Activated naive CD8-positive, alpha-beta T cell treated with anti-CD3 and anti-CD28 coated beads, Interleukin-2, amount 50 U/mL, for 24 hours (primary cell): ENCODE measurements at regions not wholly inside any gene's neighbourhood (a gene's known extent, or its start where the extent isn't known, plus 50 kb on each side); places are given as distances from the start of the nearest gene placed in this dataset.

ENCODE experiments used
- ATAC-seq: fragments of 150-1000 bp; cut with Tn5 transposase; one replicate; pipeline ENCODE4 v1.10.0; 2021
- DNase-seq: peaks from one replicate; pipeline ENCODE4 v3.0.0; 2021
- H3K27ac Mint-ChIP-seq: one replicate; pipeline ENCODE4 v1.8.0; 2021; ENCODE audit warnings: mild to moderate bottlenecking, mixed read lengths
- H3K27me3 Mint-ChIP-seq: one replicate; pipeline ENCODE4 v1.8.0; 2021; ENCODE audit warnings: mixed read lengths
- H3K36me3 Mint-ChIP-seq: one replicate; pipeline ENCODE4 v1.8.0; 2021; ENCODE audit warnings: low read depth, mixed read lengths
- H3K4me1 Mint-ChIP-seq: one replicate; pipeline ENCODE4 v1.8.0; 2021; ENCODE audit warnings: mixed read lengths
- H3K4me3 Mint-ChIP-seq: one replicate; pipeline ENCODE4 v1.8.0; 2021; ENCODE audit warnings: mild to moderate bottlenecking, moderate library complexity, mixed read lengths
- H3K9me3 Mint-ChIP-seq: one replicate; pipeline ENCODE4 v1.8.0; 2021; ENCODE audit warnings: mixed read lengths

DNA sequence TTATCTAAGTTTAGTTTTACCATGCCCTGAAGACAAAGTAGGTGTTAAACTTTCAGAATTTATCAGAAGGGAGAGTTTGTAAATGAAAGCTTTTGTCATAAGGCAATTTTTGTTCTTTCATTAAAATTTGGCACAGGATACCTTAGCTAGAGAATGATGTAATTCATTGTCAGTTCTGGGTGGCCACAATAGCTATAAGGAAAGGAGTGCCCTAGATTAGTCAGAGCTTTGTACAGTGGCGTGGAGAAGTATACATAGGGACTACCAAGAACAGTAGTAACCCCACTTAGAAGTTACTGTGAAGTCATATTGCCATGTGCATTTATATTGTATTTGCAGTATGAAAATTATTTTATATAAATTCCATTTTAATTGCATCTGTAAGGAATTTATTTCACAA, 126.3 kb upstream of the CARD18 start:
- Mint-ChIP-seq H3K27ac (no peak overlapping the region), H3K4me1 (no peaks in the 10 kb centered on the region), H3K27me3 (peaks cover 2% of the 10 kb centered on the region), H3K9me3 (no peaks in the 10 kb centered on the region), H3K36me3 (no peaks in the 10 kb centered on the region), H3K4me3 (no peak overlapping the region)
- DNase-seq (no peak), ATAC-seq (peak; percentile 49)

DNA sequence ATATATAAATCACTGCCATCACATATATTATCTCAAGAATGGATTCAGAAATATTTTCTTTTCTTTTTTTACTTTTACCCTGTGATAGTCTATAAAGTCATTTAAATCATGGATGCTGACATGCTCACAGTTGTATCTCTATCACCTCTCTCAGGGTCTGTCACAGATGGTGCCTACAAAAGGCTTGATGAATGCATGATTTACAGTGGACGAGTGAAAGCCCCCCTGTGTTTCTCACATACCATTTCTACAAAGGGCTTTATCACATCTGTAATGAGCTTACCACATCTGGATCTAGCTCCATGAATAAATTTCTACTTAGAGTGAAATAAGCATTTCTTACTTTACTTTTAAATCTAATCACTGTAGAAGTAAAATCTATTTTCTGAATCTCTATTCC, 121.4 kb upstream of the CARD18 start:
- no peak for DNase-seq
- no peak for ATAC-seq
- H3K36me3 Mint-ChIP-seq, result no peaks in the 10 kb centered on the region
- H3K27ac Mint-ChIP-seq, result no peak overlapping the region
- H3K9me3 Mint-ChIP-seq, result no peaks in the 10 kb centered on the region
- H3K4me1 Mint-ChIP-seq, result no peaks in the 10 kb centered on the region
- peaks cover 2% of the 10 kb centered on the region for H3K27me3 Mint-ChIP-seq
- no peak overlapping the region for H3K4me3 Mint-ChIP-seq

DNA sequence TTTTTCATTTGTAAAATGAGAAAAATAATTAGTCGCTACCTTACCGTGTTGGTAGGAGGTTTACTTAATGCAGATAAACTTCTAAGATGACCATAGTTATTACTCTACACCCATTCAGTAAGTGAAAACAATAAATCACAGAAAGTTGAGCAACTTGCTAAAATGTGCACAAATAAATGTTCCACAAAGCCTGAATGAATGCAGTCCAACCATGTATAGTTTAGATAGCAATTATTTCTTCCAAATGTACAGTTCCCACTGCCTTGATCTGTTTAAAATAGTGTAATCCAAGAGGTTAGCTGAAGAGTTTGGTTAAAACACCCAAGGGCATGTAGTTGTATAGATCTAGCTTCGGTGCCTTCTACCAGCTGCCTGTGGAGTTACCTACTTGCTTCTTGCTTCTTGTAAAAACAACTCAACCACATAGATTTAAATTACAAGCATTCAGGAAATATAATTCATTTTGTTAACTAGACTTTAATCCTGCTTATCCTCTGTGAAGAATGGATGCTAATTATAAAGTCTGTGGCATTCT, 106.3 kb upstream of the CARD18 start:
- peaks cover 2% of the 10 kb centered on the region for H3K27me3 Mint-ChIP-seq
- no peak overlapping the region for H3K4me3 Mint-ChIP-seq
- no peaks in the 10 kb centered on the region for H3K36me3 Mint-ChIP-seq
- no peaks in the 10 kb centered on the region for H3K4me1 Mint-ChIP-seq
- no peak for ATAC-seq
- H3K27ac Mint-ChIP-seq, result no peak overlapping the region
- no peaks in the 10 kb centered on the region for H3K9me3 Mint-ChIP-seq
- no peak for DNase-seq

DNA sequence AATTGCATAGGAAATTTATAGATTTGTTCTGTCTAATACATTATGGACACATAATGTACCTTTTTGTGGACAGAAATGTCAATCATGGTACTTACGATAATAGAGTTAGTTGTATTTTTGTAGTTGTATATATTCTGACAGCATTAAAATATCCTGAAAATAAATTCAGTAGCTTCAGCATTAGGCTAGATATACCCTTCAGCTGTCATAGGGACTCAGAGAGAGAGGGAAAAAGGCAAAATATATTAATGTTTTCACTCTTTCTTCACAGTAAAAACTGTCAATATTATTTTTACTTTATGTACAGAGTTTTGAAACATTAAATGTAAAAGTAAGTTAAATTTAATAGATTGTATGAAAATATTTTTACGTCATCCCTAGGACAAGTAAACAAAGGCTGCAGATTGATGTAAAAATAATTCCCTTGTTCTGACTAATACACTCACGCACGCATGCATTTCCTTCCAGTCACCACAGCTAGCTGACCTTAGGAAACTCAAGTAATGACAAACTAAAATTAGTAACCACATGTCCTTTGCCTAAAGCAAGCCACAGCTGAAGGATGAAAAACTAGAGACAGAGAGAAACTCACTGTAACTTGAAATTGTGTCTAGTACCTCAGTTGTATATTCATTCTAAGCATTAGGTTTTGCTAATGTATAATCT, 104.7 kb upstream of the CARD18 start:
- Mint-ChIP-seq H3K36me3 (no peaks in the 10 kb centered on the region), H3K27ac (no peak overlapping the region), H3K27me3 (peaks cover 2% of the 10 kb centered on the region), H3K9me3 (no peaks in the 10 kb centered on the region), H3K4me1 (no peaks in the 10 kb centered on the region), H3K4me3 (no peak overlapping the region)
- no peak for ATAC-seq
- DNase-seq, result no peak

DNA sequence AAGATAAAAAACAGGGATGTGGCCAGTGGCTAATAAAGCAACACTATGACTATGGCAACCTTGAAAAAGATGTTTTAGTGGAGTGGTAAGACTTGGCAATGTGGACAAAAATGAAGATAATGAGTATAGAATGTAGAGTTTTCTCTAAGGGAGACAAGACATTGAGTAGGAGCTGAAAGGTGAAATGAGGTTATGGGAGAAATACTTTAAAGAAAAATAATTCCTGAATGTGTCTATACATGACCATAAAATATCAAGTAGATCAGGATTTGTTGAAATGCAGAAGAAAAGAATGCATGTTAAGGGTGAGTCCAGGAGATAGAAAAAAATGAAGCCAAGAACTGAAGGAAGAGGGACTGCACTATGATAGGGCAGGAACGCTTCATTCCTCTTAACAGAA, 101.6 kb upstream of the CARD18 start:
- H3K9me3 Mint-ChIP-seq, result no peaks in the 10 kb centered on the region
- H3K27ac Mint-ChIP-seq, result no peak overlapping the region
- ATAC-seq (no peak), DNase-seq (no peak)
- H3K36me3 Mint-ChIP-seq, result no peaks in the 10 kb centered on the region
- H3K27me3 Mint-ChIP-seq, result no peaks in the 10 kb centered on the region
- H3K4me1 Mint-ChIP-seq, result no peaks in the 10 kb centered on the region
- H3K4me3 Mint-ChIP-seq, result no peak overlapping the region

DNA sequence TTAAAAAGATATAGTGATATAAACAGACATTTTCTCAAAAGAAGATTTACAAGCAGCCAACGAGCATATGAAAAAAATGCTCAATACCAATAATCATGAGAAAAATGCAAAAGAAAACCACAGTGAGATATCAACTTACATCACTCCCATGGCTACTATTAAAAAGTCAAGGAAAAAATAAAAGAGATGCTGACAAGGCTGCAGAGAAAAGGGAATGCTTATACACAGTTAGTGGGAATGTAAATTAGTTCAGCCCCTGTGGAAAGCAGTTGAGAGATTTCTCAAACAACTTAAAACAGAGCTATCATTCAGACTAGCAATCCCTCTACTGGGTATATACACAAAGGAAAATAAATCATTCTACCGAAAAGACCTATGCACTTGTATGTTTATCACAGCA, 97.1 kb upstream of the CARD18 start:
- Mint-ChIP-seq H3K9me3 (no peaks in the 10 kb centered on the region), H3K27ac (no peak overlapping the region), H3K36me3 (no peaks in the 10 kb centered on the region), H3K27me3 (peaks cover 2% of the 10 kb centered on the region), H3K4me1 (no peaks in the 10 kb centered on the region), H3K4me3 (no peak overlapping the region)
- DNase-seq, result no peak
- no peak for ATAC-seq

DNA sequence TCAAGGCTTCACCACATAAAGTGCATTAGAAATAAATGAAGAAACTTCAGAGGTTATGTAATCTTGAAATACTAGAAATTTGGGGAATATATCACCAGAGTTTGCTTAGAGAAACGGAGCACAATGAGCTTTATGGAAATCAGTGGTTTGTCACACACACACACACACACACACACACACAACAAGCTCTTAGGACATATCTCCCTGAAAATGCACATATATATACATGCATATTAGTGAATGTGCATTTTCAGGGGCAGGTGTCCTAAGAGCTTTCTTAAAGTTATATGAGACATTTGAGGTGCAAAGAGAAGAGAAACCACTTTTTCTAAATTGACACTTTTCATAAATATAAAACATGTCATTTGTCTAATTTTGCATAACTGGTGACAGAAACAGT, 93.7 kb upstream of the CARD18 start:
- DNase-seq (no peak), ATAC-seq (no peak)
- Mint-ChIP-seq H3K36me3 (no peaks in the 10 kb centered on the region), H3K4me3 (no peak overlapping the region), H3K9me3 (no peaks in the 10 kb centered on the region), H3K4me1 (no peaks in the 10 kb centered on the region), H3K27ac (no peak overlapping the region), H3K27me3 (peaks cover 2% of the 10 kb centered on the region)

DNA sequence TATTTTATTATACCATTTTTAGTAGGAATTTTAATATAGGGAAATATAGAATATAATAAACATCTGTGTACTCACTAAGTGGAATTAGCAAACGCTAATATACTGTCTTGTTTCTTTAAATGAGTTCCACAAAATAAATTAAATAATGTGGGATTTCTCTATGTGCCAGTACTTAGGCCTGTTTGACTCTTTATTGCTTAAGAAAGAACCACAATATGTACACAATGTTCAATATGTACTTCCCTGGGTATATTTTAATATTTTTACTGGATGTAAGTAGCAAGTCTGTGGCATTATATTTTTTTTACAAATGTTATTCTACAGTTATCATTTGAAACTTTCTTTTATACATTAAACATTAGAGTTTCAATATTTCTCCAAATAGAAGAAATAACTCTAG, 92.5 kb upstream of the CARD18 start:
- H3K36me3 Mint-ChIP-seq, result no peaks in the 10 kb centered on the region
- peaks cover 2% of the 10 kb centered on the region for H3K27me3 Mint-ChIP-seq
- no peaks in the 10 kb centered on the region for H3K9me3 Mint-ChIP-seq
- no peak for DNase-seq
- ATAC-seq, result no peak
- H3K4me3 Mint-ChIP-seq, result no peak overlapping the region
- no peak overlapping the region for H3K27ac Mint-ChIP-seq
- H3K4me1 Mint-ChIP-seq, result no peaks in the 10 kb centered on the region

DNA sequence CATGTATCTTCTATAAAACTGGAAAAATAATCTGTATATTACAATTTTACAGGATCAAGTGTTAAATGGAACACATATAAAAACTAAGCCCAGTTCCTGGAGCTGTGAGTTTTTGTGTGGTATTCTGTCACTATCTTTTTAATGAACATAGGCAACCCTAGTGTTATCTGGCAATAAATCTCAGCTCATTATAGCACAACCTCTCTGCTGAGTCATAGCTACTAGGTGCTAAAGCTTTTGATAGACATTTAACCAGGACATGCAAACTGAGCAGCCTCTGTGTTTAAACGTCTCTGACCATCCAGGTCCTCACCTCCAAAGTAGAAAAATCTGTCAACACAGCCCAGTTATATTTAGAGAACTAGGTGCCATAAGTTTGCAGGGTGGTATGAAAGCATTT, 91.0 kb upstream of the CARD18 start:
- Mint-ChIP-seq H3K27me3 (peaks cover 4% of the 10 kb centered on the region), H3K9me3 (no peaks in the 10 kb centered on the region), H3K36me3 (no peaks in the 10 kb centered on the region), H3K27ac (no peak overlapping the region), H3K4me3 (no peak overlapping the region), H3K4me1 (no peaks in the 10 kb centered on the region)
- DNase-seq (no peak), ATAC-seq (no peak)

DNA sequence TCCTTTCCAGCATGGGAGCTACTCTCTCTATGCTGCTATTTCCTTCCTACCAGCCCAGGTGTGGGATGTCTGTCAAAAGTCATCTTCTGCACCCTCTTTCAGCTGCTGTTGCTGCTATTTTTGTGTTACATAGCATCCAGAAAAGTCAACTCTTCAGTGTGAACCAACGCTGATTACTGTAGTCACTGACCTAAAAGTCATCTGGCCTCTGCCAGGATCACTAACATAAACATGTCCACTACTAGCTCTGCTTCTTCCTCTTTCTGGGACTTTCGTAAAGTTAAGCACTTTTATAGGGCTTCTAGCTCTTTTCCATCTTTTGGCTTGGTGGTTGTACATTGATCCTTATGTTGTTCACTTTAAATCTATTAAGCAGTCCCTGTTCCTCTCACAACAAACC, 90.2 kb upstream of the CARD18 start:
- no peaks in the 10 kb centered on the region for H3K4me1 Mint-ChIP-seq
- peaks cover 8% of the 10 kb centered on the region for H3K27me3 Mint-ChIP-seq
- no peak for DNase-seq
- no peak for ATAC-seq
- no peak overlapping the region for H3K4me3 Mint-ChIP-seq
- H3K27ac Mint-ChIP-seq, result no peak overlapping the region
- H3K36me3 Mint-ChIP-seq, result no peaks in the 10 kb centered on the region
- no peaks in the 10 kb centered on the region for H3K9me3 Mint-ChIP-seq

DNA sequence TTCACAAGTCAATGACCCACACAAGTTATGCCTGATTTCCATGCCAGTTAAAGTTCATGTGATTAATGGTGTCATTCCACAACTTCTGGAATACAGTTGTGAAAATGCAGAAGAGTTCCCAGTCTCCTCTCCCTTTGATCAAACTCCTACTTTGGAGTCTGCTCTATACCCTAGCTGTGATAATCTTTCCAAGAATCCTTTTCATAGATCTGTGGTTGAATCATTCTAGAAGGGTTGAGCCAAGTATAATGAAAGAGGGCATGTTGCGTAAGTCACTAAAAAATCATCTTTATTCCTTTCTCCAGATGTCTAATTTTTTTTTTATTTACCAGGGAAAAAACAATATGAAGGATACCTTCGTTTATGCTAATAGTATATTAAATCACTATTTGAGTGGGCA, 89.7 kb upstream of the CARD18 start:
- H3K4me1 Mint-ChIP-seq, result no peaks in the 10 kb centered on the region
- H3K27ac Mint-ChIP-seq, result no peak overlapping the region
- DNase-seq (no peak), ATAC-seq (no peak)
- H3K9me3 Mint-ChIP-seq, result no peaks in the 10 kb centered on the region
- no peaks in the 10 kb centered on the region for H3K36me3 Mint-ChIP-seq
- H3K27me3 Mint-ChIP-seq, result peaks cover 10% of the 10 kb centered on the region
- H3K4me3 Mint-ChIP-seq, result no peak overlapping the region

DNA sequence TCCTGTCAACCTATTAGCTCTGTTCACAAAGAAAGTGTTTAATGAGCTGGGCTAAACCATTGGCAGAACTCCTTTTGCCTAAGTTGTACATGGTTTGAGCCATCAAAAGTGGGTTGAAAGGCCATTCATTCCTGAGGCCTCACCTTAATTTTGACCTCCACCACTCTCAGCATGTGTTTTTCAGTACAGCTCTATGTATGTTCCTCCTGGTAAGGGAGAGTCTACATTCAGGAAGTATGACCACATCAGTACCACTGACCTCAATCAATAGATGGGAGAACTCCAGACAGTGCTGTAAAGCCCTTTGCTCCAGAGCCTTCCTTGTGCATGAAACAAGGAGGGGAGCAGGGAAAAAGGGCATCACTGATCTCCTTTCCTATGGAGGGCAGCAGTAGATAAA, 87.8 kb upstream of the CARD18 start:
- ATAC-seq, result no peak
- no peaks in the 10 kb centered on the region for H3K4me1 Mint-ChIP-seq
- no peak overlapping the region for H3K4me3 Mint-ChIP-seq
- H3K9me3 Mint-ChIP-seq, result no peaks in the 10 kb centered on the region
- DNase-seq, result no peak
- peaks cover 10% of the 10 kb centered on the region for H3K27me3 Mint-ChIP-seq
- H3K36me3 Mint-ChIP-seq, result no peaks in the 10 kb centered on the region
- H3K27ac Mint-ChIP-seq, result no peak overlapping the region

DNA sequence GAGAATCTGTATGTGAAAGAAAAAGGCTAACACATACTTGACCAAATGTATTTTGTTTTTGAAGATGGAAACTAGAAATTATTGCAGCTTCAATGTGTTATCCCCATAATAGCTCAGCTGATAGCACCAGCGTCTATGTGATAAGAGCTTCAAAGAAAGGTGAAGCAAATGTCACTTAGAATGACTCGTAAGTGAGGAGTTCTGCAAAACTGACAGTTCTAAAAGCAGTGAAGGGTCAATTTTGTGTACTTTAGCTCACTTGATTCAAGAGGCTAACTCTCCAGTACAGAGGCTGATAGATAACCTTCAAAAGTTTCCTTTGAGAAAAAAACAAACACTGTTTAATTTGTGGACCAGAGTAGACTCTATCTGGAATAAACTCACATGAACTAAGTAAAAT, 87.2 kb upstream of the CARD18 start:
- Mint-ChIP-seq H3K9me3 (no peaks in the 10 kb centered on the region), H3K36me3 (no peaks in the 10 kb centered on the region), H3K27ac (no peak overlapping the region), H3K27me3 (peaks cover 10% of the 10 kb centered on the region), H3K4me3 (no peak overlapping the region), H3K4me1 (no peaks in the 10 kb centered on the region)
- ATAC-seq (no peak), DNase-seq (no peak)

DNA sequence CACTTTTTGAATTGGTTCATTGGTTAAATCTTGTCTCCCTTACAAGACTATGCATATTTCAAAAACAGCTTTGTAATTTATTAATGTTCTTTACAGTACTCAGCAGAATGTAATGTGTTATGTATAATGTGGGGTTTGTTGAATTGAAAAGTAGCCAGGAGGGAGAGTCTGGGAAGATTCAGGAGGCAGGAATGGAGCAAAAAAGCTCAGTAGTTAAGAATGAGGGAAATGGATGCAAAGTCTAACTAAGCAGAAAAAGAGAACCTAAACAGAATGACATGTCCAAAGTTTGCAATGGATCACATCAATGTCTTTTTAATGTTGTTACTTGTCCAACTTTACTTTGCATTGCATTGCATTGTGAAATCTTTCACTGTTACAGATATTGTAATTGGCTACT, 86.5 kb upstream of the CARD18 start:
- Mint-ChIP-seq H3K27ac (no peak overlapping the region), H3K9me3 (no peaks in the 10 kb centered on the region), H3K4me3 (no peak overlapping the region), H3K4me1 (no peaks in the 10 kb centered on the region), H3K36me3 (no peaks in the 10 kb centered on the region), H3K27me3 (peaks cover 10% of the 10 kb centered on the region)
- DNase-seq (no peak), ATAC-seq (no peak)

DNA sequence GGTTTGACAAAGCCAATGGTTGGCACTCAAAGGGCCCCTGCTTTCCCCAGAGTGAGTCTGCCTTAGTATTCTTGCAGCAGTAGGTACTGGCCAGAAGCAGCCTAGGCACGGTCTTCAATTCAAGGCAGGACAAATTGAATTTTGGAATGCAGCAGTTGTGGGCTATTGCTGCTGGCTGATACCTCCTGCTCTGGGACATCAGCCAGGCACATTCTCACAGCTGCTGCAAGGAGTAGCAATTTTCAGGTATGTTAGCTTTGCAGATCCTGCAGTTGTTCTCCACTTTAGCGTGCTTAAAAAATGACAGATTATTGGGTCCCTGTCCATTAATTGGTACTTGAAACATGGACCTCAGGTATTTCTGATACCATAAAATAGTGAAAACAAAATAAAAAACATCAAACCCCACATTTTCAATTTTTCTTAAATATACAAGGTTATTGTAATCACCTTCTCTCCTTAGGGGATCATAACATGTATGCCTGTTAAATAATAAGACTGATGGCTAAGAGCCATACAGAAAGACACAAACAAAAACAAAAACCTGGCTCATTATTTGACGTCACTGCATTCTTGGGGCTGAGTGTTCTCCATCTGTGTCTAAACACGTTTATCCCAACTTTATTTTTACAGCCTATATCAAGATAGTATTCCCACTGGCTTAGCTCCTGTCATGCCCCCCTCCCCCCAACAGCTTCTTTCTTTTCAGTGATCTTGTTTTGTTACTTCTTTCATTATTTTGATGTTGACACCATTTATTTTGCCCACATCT, 85.1 kb upstream of the CARD18 start:
- Mint-ChIP-seq H3K4me3 (no peak overlapping the region), H3K27ac (no peak overlapping the region), H3K9me3 (no peaks in the 10 kb centered on the region), H3K4me1 (no peaks in the 10 kb centered on the region), H3K27me3 (peaks cover 10% of the 10 kb centered on the region), H3K36me3 (no peaks in the 10 kb centered on the region)
- ATAC-seq (no peak), DNase-seq (no peak)
